NAMALWA (cell line): ENCODE measurements at regions not wholly inside any gene's neighbourhood (a gene's known extent, or its start where the extent isn't known, plus 50 kb on each side); places are given as distances from the start of the nearest gene placed in this dataset.
A peak's percentile ranks its signal among the peaks of the same experiment; 100 is the strongest.
"Not testable (repeated sequence)": the region's sequence is repeated elsewhere in the genome, so short reads cannot be mapped to it uniquely, and the experiment has no call there.

ENCODE experiments used
- DNase-seq: peaks from one replicate; pipeline ENCODE4 v3.0.0-alpha.2; 2015; ENCODE audit warnings: low spot score

- DNase-seq = no peak
Observed at GRCh38 chr10:52954407-52954806, 181.8 kb upstream of the MBL2 start.

- DNase-seq = no peak
Observed at GRCh38 chr10:52952391-52953055, 179.9 kb upstream of the MBL2 start.

GRCh38 chr10:52951824-52952223, 179.2 kb upstream of the MBL2 start:
- DNase-seq = peak; percentile 47

GRCh38 chr10:52950578-52950977, 178.0 kb upstream of the MBL2 start:
- no peak for DNase-seq

- DNase-seq = peak; percentile 4
Observed at GRCh38 chr10:52949899-52950298, 177.3 kb upstream of the MBL2 start.

GRCh38 chr10:52946486-52946885, 173.9 kb upstream of the MBL2 start:
- no peak for DNase-seq

GRCh38 chr10:52945521-52945920, 172.9 kb upstream of the MBL2 start:
- not testable (repeated sequence) for DNase-seq

GRCh38 chr10:52940921-52941320, 168.3 kb upstream of the MBL2 start:
- DNase-seq = no peak

- DNase-seq = no peak
Observed at GRCh38 chr10:52939894-52940293, 167.3 kb upstream of the MBL2 start.

- DNase-seq = no peak
Observed at GRCh38 chr10:52933748-52934147, 161.2 kb upstream of the MBL2 start.

- no peak for DNase-seq
Observed at GRCh38 chr10:52927678-52928077, 155.1 kb upstream of the MBL2 start.

GRCh38 chr10:52923520-52923919, 150.9 kb upstream of the MBL2 start:
- no peak for DNase-seq

- no peak for DNase-seq
Observed at GRCh38 chr10:52918714-52919305, 146.2 kb upstream of the MBL2 start.

GRCh38 chr10:52915391-52915790, 142.8 kb upstream of the MBL2 start:
- DNase-seq = no peak

GRCh38 chr10:52911163-52911562, 138.6 kb upstream of the MBL2 start:
- DNase-seq = no peak

GRCh38 chr10:52908478-52908877, 135.9 kb upstream of the MBL2 start:
- no peak for DNase-seq

- DNase-seq = no peak
Observed at GRCh38 chr10:52906046-52906445, 133.5 kb upstream of the MBL2 start.

- DNase-seq = no peak
Observed at GRCh38 chr10:52903397-52903938, 130.9 kb upstream of the MBL2 start.

GRCh38 chr10:52900593-52900992, 128.0 kb upstream of the MBL2 start:
- no peak for DNase-seq

- DNase-seq = no peak
Observed at GRCh38 chr10:52897162-52897561, 124.6 kb upstream of the MBL2 start.

- DNase-seq = no peak
Observed at GRCh38 chr10:52895059-52895458, 122.5 kb upstream of the MBL2 start.

- DNase-seq = no peak
Observed at GRCh38 chr10:52890281-52890680, 117.7 kb upstream of the MBL2 start.

- DNase-seq = no peak
Observed at GRCh38 chr10:52889611-52890010, 117.0 kb upstream of the MBL2 start.
